ENCODE measurements at regions not wholly inside any gene's neighbourhood (a gene's known extent, or its start where the extent isn't known, plus 50 kb on each side); places are given as distances from the start of the nearest gene placed in this dataset.

- H2AFZ ChIP-seq (ENCODE audit: low read length): no peak overlapping the region
- no peaks in the 10 kb centered on the region for H4K20me1 ChIP-seq (ENCODE audit: low read length)
- no peak overlapping the region for H3K9ac ChIP-seq (ENCODE audit: low read length)
- no peaks in the 10 kb centered on the region for H3K36me3 ChIP-seq (ENCODE audit: low read depth, low read length)
- ChIA-PET POLR2A (ENCODE audit: unreplicated experiment) (interaction anchor here (0.6 kb wide), 1 partner anchor 120 kb away, joined by 4 read pairs; no protein-coding TSS in a partner anchor), CTCF (no interaction called here)
- no peak overlapping the region for H3K27ac ChIP-seq (ENCODE audit: low read length)
- no peaks in the 10 kb centered on the region for H3K4me1 ChIP-seq (ENCODE audit: insufficient read depth, low read length)
- BruUV-seq (replicated peaks): no TSS peak
- H3F3A ChIP-seq (ENCODE audit: low read length, unreplicated experiment): no peaks in the 10 kb centered on the region
- H3K9me2 ChIP-seq (replicated peaks; ENCODE audit: low read length): no peaks in the 10 kb centered on the region
- TF ChIP-seq EZH2 (IDR thresholded peaks at IDR 0.05; ENCODE audit: low read length, unreplicated experiment) (no peak), CTCF (conservative IDR thresholded peaks at IDR 0.05; ENCODE audit: low read depth, low read length) (no peak), EZH2phosphoT487 (IDR thresholded peaks at IDR 0.05; ENCODE audit: borderline replicate concordance, low read length) (no peak)
- intact Hi-C loops (cut with micrococcal nuclease): no loop called here
- no peak overlapping the region for H3K4me2 ChIP-seq (ENCODE audit: low read length)
- ATAC-seq (no peak), DNase-seq (no peak)
- H3K4me3 ChIP-seq (ENCODE audit: low read length): no peak overlapping the region
- no peaks in the 10 kb centered on the region for H3K79me2 ChIP-seq (ENCODE audit: low read length)
- no peaks in the 10 kb centered on the region for H3K9me3 ChIP-seq (ENCODE audit: low read length)
- H3K27me3 ChIP-seq (ENCODE audit: low read length): no peaks in the 10 kb centered on the region
Observed at GRCh38 chr10:4017336-4017735, 232.3 kb upstream of the KLF6 start.

GRCh38 chr10:4016214-4016740 is 231.3 kb upstream of the KLF6 start:
- Histone ChIP-seq H3K9me3 (ENCODE audit: low read length) (no peaks in the 10 kb centered on the region), H3K9ac (ENCODE audit: low read length) (no peak overlapping the region), H3K27ac (ENCODE audit: low read length) (no peak overlapping the region), H3K4me1 (ENCODE audit: insufficient read depth, low read length) (no peaks in the 10 kb centered on the region), H3K9me2 (replicated peaks; ENCODE audit: low read length) (no peaks in the 10 kb centered on the region), H3K79me2 (ENCODE audit: low read length) (no peaks in the 10 kb centered on the region), H4K20me1 (ENCODE audit: low read length) (no peaks in the 10 kb centered on the region), H2AFZ (ENCODE audit: low read length) (no peak overlapping the region), H3F3A (ENCODE audit: low read length, unreplicated experiment) (no peaks in the 10 kb centered on the region), H3K4me2 (ENCODE audit: low read length) (no peak overlapping the region), H3K4me3 (ENCODE audit: low read length) (no peak overlapping the region), H3K36me3 (ENCODE audit: low read depth, low read length) (no peaks in the 10 kb centered on the region), H3K27me3 (ENCODE audit: low read length) (no peaks in the 10 kb centered on the region)
- intact Hi-C loops (cut with micrococcal nuclease): no loop called here
- ATAC-seq: no peak
- no TSS peak for BruUV-seq (replicated peaks)
- DNase-seq: no peak
- ChIA-PET POLR2A (ENCODE audit: unreplicated experiment) (no interaction called here), CTCF (no interaction called here)
- no peak for TF ChIP-seq CTCF (conservative IDR thresholded peaks at IDR 0.05; ENCODE audit: low read depth, low read length)
- TF ChIP-seq EZH2phosphoT487 (IDR thresholded peaks at IDR 0.05; ENCODE audit: borderline replicate concordance, low read length): no peak
- no peak for TF ChIP-seq EZH2 (IDR thresholded peaks at IDR 0.05; ENCODE audit: low read length, unreplicated experiment)

- DNase-seq (no peak), ATAC-seq (no peak)
- Histone ChIP-seq H4K20me1 (ENCODE audit: low read length) (no peaks in the 10 kb centered on the region), H3K36me3 (ENCODE audit: low read depth, low read length) (no peaks in the 10 kb centered on the region), H3F3A (ENCODE audit: low read length, unreplicated experiment) (no peaks in the 10 kb centered on the region), H3K4me1 (ENCODE audit: insufficient read depth, low read length) (no peaks in the 10 kb centered on the region), H3K27me3 (ENCODE audit: low read length) (no peaks in the 10 kb centered on the region), H3K9me3 (ENCODE audit: low read length) (no peaks in the 10 kb centered on the region), H3K4me2 (ENCODE audit: low read length) (no peak overlapping the region), H2AFZ (ENCODE audit: low read length) (no peak overlapping the region), H3K79me2 (ENCODE audit: low read length) (no peaks in the 10 kb centered on the region), H3K9me2 (replicated peaks; ENCODE audit: low read length) (no peaks in the 10 kb centered on the region), H3K27ac (ENCODE audit: low read length) (no peak overlapping the region), H3K9ac (ENCODE audit: low read length) (no peak overlapping the region), H3K4me3 (ENCODE audit: low read length) (no peak overlapping the region)
- BruUV-seq (replicated peaks): no TSS peak
- ChIA-PET POLR2A (ENCODE audit: unreplicated experiment) (no interaction called here), CTCF (no interaction called here)
- intact Hi-C loops (cut with micrococcal nuclease): no loop called here
- TF ChIP-seq EZH2phosphoT487 (IDR thresholded peaks at IDR 0.05; ENCODE audit: borderline replicate concordance, low read length) (no peak), EZH2 (IDR thresholded peaks at IDR 0.05; ENCODE audit: low read length, unreplicated experiment) (no peak), CTCF (conservative IDR thresholded peaks at IDR 0.05; ENCODE audit: low read depth, low read length) (no peak)
Observed at GRCh38 chr10:4013651-4014121, 228.7 kb upstream of the KLF6 start.

Measured in PC-3 (cell line).